ENCODE measurements at regions not wholly inside any gene's neighbourhood (a gene's known extent, or its start where the extent isn't known, plus 50 kb on each side); places are given as distances from the start of the nearest gene placed in this dataset.
A peak's percentile ranks its signal among the peaks of the same experiment; 100 is the strongest.
"Not testable (repeated sequence)": the region's sequence is repeated elsewhere in the genome, so short reads cannot be mapped to it uniquely, and the experiment has no call there.

GRCh38 chr15:44830692-44831408, 94.5 kb downstream of the TRIM69 start:
- WGBS (ENCODE audit: low lambda C conversion rate, missing lambda C conversion rate), result 36% methylated on average over 5 of the region's 6 CpGs
- not testable (repeated sequence) for H3K4me3 ChIP-seq; H3K27me3 ChIP-seq; H3K9me2 ChIP-seq (replicated peaks; ENCODE audit: insufficient read depth); H3K79me2 ChIP-seq; H3K36me3 ChIP-seq (replicated peaks; ENCODE audit: insufficient read depth, low read depth); H4K20me1 ChIP-seq (ENCODE audit: insufficient read depth, poor library complexity, severe bottlenecking); H3K9me3 ChIP-seq (ENCODE audit: low read depth); H2AFZ ChIP-seq; H3K4me2 ChIP-seq; H3K4me1 ChIP-seq (ENCODE audit: insufficient read depth)
- DNase-seq (ENCODE audit: low spot score), result peak; percentile 74
- peak overlapping the region; percentile 93 for H3K27ac ChIP-seq

- peak overlapping the region; percentile 93 for H3K27ac ChIP-seq
- not testable (repeated sequence) for H3K9me3 ChIP-seq (ENCODE audit: low read depth); DNase-seq (ENCODE audit: low spot score); H3K4me2 ChIP-seq; H3K4me1 ChIP-seq (ENCODE audit: insufficient read depth); H3K9me2 ChIP-seq (replicated peaks; ENCODE audit: insufficient read depth); H2AFZ ChIP-seq; H3K27me3 ChIP-seq; H3K4me3 ChIP-seq; H3K36me3 ChIP-seq (replicated peaks; ENCODE audit: insufficient read depth, low read depth); H4K20me1 ChIP-seq (ENCODE audit: insufficient read depth, poor library complexity, severe bottlenecking); H3K79me2 ChIP-seq
- 96% methylated on average over 8 of the region's 8 CpGs for WGBS (ENCODE audit: low lambda C conversion rate, missing lambda C conversion rate)
Observed at GRCh38 chr15:44831409-44831741, 95.0 kb downstream of the TRIM69 start.

- H3K27ac ChIP-seq; H3K4me1 ChIP-seq (ENCODE audit: insufficient read depth); H3K9me2 ChIP-seq (replicated peaks; ENCODE audit: insufficient read depth); H3K79me2 ChIP-seq; DNase-seq (ENCODE audit: low spot score); H4K20me1 ChIP-seq (ENCODE audit: insufficient read depth, poor library complexity, severe bottlenecking); H3K4me3 ChIP-seq; H3K9me3 ChIP-seq (ENCODE audit: low read depth); H3K27me3 ChIP-seq; H2AFZ ChIP-seq; H3K36me3 ChIP-seq (replicated peaks; ENCODE audit: insufficient read depth, low read depth); H3K4me2 ChIP-seq: not testable (repeated sequence)
- 80% methylated on average over 5 of the region's 5 CpGs for WGBS (ENCODE audit: low lambda C conversion rate, missing lambda C conversion rate)
Observed at GRCh38 chr15:44832133-44832532, 95.8 kb downstream of the TRIM69 start.

DNA sequence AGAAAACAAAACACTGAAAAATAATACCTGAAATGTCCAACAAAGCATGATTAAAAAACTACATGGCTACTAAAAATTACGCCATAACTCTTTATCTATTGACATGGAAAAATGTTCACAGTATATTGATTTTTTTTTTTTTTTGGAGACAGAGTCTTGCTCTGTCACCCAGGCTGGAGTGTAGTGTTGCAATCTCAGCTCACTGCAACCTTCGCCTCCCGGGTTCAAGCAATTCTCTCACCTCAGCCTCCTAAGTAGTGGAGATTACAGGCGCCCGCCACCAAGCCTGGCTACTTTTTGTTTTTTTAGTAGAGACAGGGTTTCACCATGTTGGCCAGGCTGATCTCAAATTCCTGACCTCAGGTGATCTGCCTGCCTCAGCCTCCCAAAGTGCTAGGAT, 96.8 kb downstream of the TRIM69 start:
- not testable (repeated sequence) for H4K20me1 ChIP-seq (ENCODE audit: insufficient read depth, poor library complexity, severe bottlenecking); H3K4me3 ChIP-seq; H3K36me3 ChIP-seq (replicated peaks; ENCODE audit: insufficient read depth, low read depth); H3K9me2 ChIP-seq (replicated peaks; ENCODE audit: insufficient read depth); H3K27me3 ChIP-seq; DNase-seq (ENCODE audit: low spot score); H3K9me3 ChIP-seq (ENCODE audit: low read depth); H3K4me2 ChIP-seq; H2AFZ ChIP-seq; H3K79me2 ChIP-seq; H3K27ac ChIP-seq; H3K4me1 ChIP-seq (ENCODE audit: insufficient read depth)
- 93% methylated on average over 5 of the region's 5 CpGs for WGBS (ENCODE audit: low lambda C conversion rate, missing lambda C conversion rate)

DNA sequence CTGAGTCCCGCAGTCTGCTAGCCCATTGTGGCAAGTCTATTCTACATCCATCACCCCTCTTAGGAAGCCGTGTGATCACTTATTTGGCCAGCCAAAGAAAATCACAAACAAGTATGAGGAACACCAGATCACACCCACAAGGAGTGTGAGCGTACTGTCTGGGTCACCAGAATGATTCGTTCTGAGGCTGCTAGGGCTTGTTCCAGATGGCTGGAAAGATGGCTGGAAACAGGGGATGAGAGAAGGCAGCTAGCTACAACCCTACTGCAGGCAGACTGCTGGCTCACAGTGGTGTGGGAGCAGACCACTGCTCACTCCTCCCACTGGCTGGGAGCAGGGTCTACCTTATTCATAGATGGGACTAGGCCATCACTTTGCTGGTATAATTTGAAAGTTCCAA, 97.4 kb downstream of the TRIM69 start:
- not testable (repeated sequence) for H3K4me3 ChIP-seq; H3K79me2 ChIP-seq; H3K36me3 ChIP-seq (replicated peaks; ENCODE audit: insufficient read depth, low read depth); H3K9me3 ChIP-seq (ENCODE audit: low read depth); H2AFZ ChIP-seq; H3K4me2 ChIP-seq; H3K9me2 ChIP-seq (replicated peaks; ENCODE audit: insufficient read depth); DNase-seq (ENCODE audit: low spot score); H3K4me1 ChIP-seq (ENCODE audit: insufficient read depth); H3K27me3 ChIP-seq; H4K20me1 ChIP-seq (ENCODE audit: insufficient read depth, poor library complexity, severe bottlenecking); H3K27ac ChIP-seq
- WGBS (ENCODE audit: low lambda C conversion rate, missing lambda C conversion rate), result 93% methylated on average over 4 of the region's 4 CpGs

DNA sequence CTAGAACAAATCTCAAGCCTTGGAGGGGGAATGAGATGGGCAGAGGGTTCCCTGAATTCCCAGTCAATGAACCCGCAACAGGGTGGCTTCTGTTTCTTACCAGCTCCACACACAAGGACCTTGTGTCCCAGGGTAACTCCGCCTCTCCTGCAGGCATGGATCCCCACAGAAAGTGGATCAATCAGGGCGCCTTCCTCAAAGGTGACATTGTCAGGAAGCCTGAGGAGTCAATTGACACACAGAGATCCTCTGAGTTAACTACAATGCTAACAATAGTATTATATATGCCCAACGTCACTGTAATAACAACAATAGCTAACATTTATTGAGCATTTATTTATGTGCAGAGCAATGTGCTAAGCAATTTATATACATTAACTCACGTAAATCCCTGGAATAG, 98.8 kb downstream of the TRIM69 start:
- H3K36me3 ChIP-seq (replicated peaks; ENCODE audit: insufficient read depth, low read depth); H3K4me3 ChIP-seq; H3K9me2 ChIP-seq (replicated peaks; ENCODE audit: insufficient read depth); H3K9me3 ChIP-seq (ENCODE audit: low read depth); DNase-seq (ENCODE audit: low spot score); H4K20me1 ChIP-seq (ENCODE audit: insufficient read depth, poor library complexity, severe bottlenecking); H3K27me3 ChIP-seq; H3K4me2 ChIP-seq; H3K4me1 ChIP-seq (ENCODE audit: insufficient read depth); H2AFZ ChIP-seq; H3K79me2 ChIP-seq; H3K27ac ChIP-seq: not testable (repeated sequence)
- 93% methylated on average over 5 of the region's 5 CpGs for WGBS (ENCODE audit: low lambda C conversion rate, missing lambda C conversion rate)

DNA sequence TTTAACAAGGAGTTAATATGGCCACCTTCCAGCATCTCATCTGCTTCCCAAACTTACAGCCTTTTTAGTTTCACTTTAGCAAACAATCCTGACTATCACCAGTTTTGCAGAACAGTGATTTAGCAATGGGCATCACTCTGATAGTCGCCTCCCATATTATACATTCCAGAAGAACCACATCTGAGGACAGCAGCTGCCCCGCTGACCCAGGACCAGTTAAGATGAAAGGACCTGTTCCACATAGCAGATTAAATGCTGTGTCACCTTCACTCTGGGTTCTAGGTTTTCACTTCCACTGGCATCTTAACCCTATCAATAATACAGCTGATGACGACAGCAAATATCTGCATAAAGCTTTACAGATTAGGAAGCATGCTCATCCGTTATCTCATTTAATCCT, 99.8 kb downstream of the TRIM69 start:
- no peak for TF ChIP-seq EZH2 (IDR thresholded peaks at IDR 0.05; ENCODE audit: borderline replicate concordance)
- TF ChIP-seq, protein P1, sequence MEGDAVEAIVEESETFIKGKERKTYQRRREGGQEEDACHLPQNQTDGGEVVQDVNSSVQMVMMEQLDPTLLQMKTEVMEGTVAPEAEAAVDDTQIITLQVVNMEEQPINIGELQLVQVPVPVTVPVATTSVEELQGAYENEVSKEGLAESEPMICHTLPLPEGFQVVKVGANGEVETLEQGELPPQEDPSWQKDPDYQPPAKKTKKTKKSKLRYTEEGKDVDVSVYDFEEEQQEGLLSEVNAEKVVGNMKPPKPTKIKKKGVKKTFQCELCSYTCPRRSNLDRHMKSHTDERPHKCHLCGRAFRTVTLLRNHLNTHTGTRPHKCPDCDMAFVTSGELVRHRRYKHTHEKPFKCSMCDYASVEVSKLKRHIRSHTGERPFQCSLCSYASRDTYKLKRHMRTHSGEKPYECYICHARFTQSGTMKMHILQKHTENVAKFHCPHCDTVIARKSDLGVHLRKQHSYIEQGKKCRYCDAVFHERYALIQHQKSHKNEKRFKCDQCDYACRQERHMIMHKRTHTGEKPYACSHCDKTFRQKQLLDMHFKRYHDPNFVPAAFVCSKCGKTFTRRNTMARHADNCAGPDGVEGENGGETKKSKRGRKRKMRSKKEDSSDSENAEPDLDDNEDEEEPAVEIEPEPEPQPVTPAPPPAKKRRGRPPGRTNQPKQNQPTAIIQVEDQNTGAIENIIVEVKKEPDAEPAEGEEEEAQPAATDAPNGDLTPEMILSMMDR (IDR thresholded peaks at IDR 0.05; ENCODE audit: poor library complexity), result no peak
- no peak for TF ChIP-seq EZH2phosphoT487 (IDR thresholded peaks at IDR 0.05; ENCODE audit: low read depth, severe bottlenecking, unreplicated experiment)
- DNase-seq (ENCODE audit: low spot score), result no peak
- H3K36me3 ChIP-seq (replicated peaks; ENCODE audit: insufficient read depth, low read depth), result no peaks in the 10 kb centered on the region
- H3K4me2 ChIP-seq, result no peak overlapping the region
- H4K20me1 ChIP-seq (ENCODE audit: insufficient read depth, poor library complexity, severe bottlenecking), result no peaks in the 10 kb centered on the region
- H3K27me3 ChIP-seq, result no peaks in the 10 kb centered on the region
- 58% methylated on average over 4 of the region's 4 CpGs for WGBS (ENCODE audit: low lambda C conversion rate, missing lambda C conversion rate)
- H3K4me1 ChIP-seq (ENCODE audit: insufficient read depth), result no peaks in the 10 kb centered on the region
- H2AFZ ChIP-seq, result no peak overlapping the region
- H3K9me3 ChIP-seq (ENCODE audit: low read depth), result no peaks in the 10 kb centered on the region
- no peak overlapping the region for H3K27ac ChIP-seq
- H3K4me3 ChIP-seq, result no peak overlapping the region
- no peaks in the 10 kb centered on the region for H3K9me2 ChIP-seq (replicated peaks; ENCODE audit: insufficient read depth)
- no peaks in the 10 kb centered on the region for H3K79me2 ChIP-seq

GRCh38 chr15:44838929-44839328, 102.6 kb downstream of the TRIM69 start:
- not testable (repeated sequence) for H3K36me3 ChIP-seq (replicated peaks; ENCODE audit: insufficient read depth, low read depth)

More at GRCh38 chr15:44838929-44839328, 102.6 kb downstream of the TRIM69 start:
- H2AFZ ChIP-seq; H3K27ac ChIP-seq; H3K4me1 ChIP-seq (ENCODE audit: insufficient read depth); DNase-seq (ENCODE audit: low spot score); H3K79me2 ChIP-seq; H4K20me1 ChIP-seq (ENCODE audit: insufficient read depth, poor library complexity, severe bottlenecking); H3K9me2 ChIP-seq (replicated peaks; ENCODE audit: insufficient read depth); H3K4me3 ChIP-seq; H3K27me3 ChIP-seq; H3K4me2 ChIP-seq; H3K9me3 ChIP-seq (ENCODE audit: low read depth): not testable (repeated sequence)
- WGBS (ENCODE audit: low lambda C conversion rate, missing lambda C conversion rate), result 66% methylated on average over 3 of the region's 3 CpGs
